Transverse colon (tissue), 3 donors: ENCODE measurements at regions not wholly inside any gene's neighbourhood (a gene's known extent, or its start where the extent isn't known, plus 50 kb on each side); places are given as distances from the start of the nearest gene placed in this dataset.

Source experiments
- POLR2A ChIP-seq: fragments of 450-650 bp; IDR thresholded peaks from one replicate; pipeline ENCODE4 v1.6.1; 2016; ENCODE audit warnings: antibody characterized with exemption, mild to moderate bottlenecking, moderate library complexity
- POLR2AphosphoS5 ChIP-seq, 3 donors: sonication (generic); formaldehyde crosslinking; IDR thresholded peaks; one replicate each; pipeline ENCODE4 v1.6.1; 2016; ENCODE audit warnings: antibody characterized with exemption in 3 of 3

GRCh38 chr13:105240371-105240770 is 1295.1 kb downstream of the EFNB2 start:
- no peak for TF ChIP-seq POLR2A
- no peak for TF ChIP-seq POLR2AphosphoS5 (IDR thresholded peaks at IDR 0.05)
